ENCODE measurements at regions not wholly inside any gene's neighbourhood (a gene's known extent, or its start where the extent isn't known, plus 50 kb on each side); places are given as distances from the start of the nearest gene placed in this dataset.
A peak's percentile ranks its signal among the peaks of the same experiment; 100 is the strongest.

GRCh38 chr6:150739711-150740349 lies 125.7 kb upstream of the MTHFD1L start:
- Histone ChIP-seq H3K27me3 (ENCODE audit: control insufficient read depth, insufficient read depth, low read length) (no peaks in the 10 kb centered on the region), H3K4me1 (ENCODE audit: control insufficient read depth, insufficient read depth, low read length) (no peaks in the 10 kb centered on the region), H3K4me3 (ENCODE audit: low read depth, low read length) (no peak overlapping the region), H3K9me3 (ENCODE audit: control insufficient read depth, insufficient read depth, low read length) (no peaks in the 10 kb centered on the region), H3K27ac (ENCODE audit: low read depth, low read length) (no peak overlapping the region), H3K36me3 (ENCODE audit: control insufficient read depth, insufficient read depth, low read length) (no peaks in the 10 kb centered on the region), H3K9ac (ENCODE audit: low read depth, low read length) (no peak overlapping the region)

- no peak overlapping the region for H3K27ac ChIP-seq (ENCODE audit: low read depth, low read length)
- H3K27me3 ChIP-seq (ENCODE audit: control insufficient read depth, insufficient read depth, low read length): no peaks in the 10 kb centered on the region
- H3K4me1 ChIP-seq (ENCODE audit: control insufficient read depth, insufficient read depth, low read length): no peaks in the 10 kb centered on the region
- H3K9ac ChIP-seq (ENCODE audit: low read depth, low read length): no peak overlapping the region
- no peaks in the 10 kb centered on the region for H3K9me3 ChIP-seq (ENCODE audit: control insufficient read depth, insufficient read depth, low read length)
- H3K36me3 ChIP-seq (ENCODE audit: control insufficient read depth, insufficient read depth, low read length): no peaks in the 10 kb centered on the region
- H3K4me3 ChIP-seq (ENCODE audit: low read depth, low read length): no peak overlapping the region
These were observed 125.0 kb upstream of the MTHFD1L start for GRCh38 chr6:150740453-150740852.

- H3K9ac ChIP-seq (ENCODE audit: low read depth, low read length): no peak overlapping the region
- no peak overlapping the region for H3K27ac ChIP-seq (ENCODE audit: low read depth, low read length)
- no peaks in the 10 kb centered on the region for H3K27me3 ChIP-seq (ENCODE audit: control insufficient read depth, insufficient read depth, low read length)
- no peaks in the 10 kb centered on the region for H3K9me3 ChIP-seq (ENCODE audit: control insufficient read depth, insufficient read depth, low read length)
- H3K36me3 ChIP-seq (ENCODE audit: control insufficient read depth, insufficient read depth, low read length): no peaks in the 10 kb centered on the region
- H3K4me1 ChIP-seq (ENCODE audit: control insufficient read depth, insufficient read depth, low read length): no peaks in the 10 kb centered on the region
- no peak overlapping the region for H3K4me3 ChIP-seq (ENCODE audit: low read depth, low read length)
These were observed 123.8 kb upstream of the MTHFD1L start for GRCh38 chr6:150741633-150742200.

- H3K9me3 ChIP-seq (ENCODE audit: control insufficient read depth, insufficient read depth, low read length): no peaks in the 10 kb centered on the region
- no peaks in the 10 kb centered on the region for H3K27me3 ChIP-seq (ENCODE audit: control insufficient read depth, insufficient read depth, low read length)
- H3K4me1 ChIP-seq (ENCODE audit: control insufficient read depth, insufficient read depth, low read length): no peaks in the 10 kb centered on the region
- no peaks in the 10 kb centered on the region for H3K36me3 ChIP-seq (ENCODE audit: control insufficient read depth, insufficient read depth, low read length)
- no peak overlapping the region for H3K27ac ChIP-seq (ENCODE audit: low read depth, low read length)
- H3K4me3 ChIP-seq (ENCODE audit: low read depth, low read length): no peak overlapping the region
- no peak overlapping the region for H3K9ac ChIP-seq (ENCODE audit: low read depth, low read length)
These were observed 120.8 kb upstream of the MTHFD1L start for GRCh38 chr6:150744522-150745260.

- no peak overlapping the region for H3K9ac ChIP-seq (ENCODE audit: low read depth, low read length)
- H3K4me1 ChIP-seq (ENCODE audit: control insufficient read depth, insufficient read depth, low read length): no peaks in the 10 kb centered on the region
- H3K27ac ChIP-seq (ENCODE audit: low read depth, low read length): no peak overlapping the region
These were observed 119.6 kb upstream of the MTHFD1L start for GRCh38 chr6:150745896-150746295.

GRCh38 chr6:150747155-150747554 lies 118.3 kb upstream of the MTHFD1L start:
- Histone ChIP-seq H3K36me3 (ENCODE audit: control insufficient read depth, insufficient read depth, low read length) (no peaks in the 10 kb centered on the region), H3K27ac (ENCODE audit: low read depth, low read length) (no peak overlapping the region), H3K9me3 (ENCODE audit: control insufficient read depth, insufficient read depth, low read length) (no peaks in the 10 kb centered on the region), H3K9ac (ENCODE audit: low read depth, low read length) (no peak overlapping the region), H3K4me3 (ENCODE audit: low read depth, low read length) (no peak overlapping the region), H3K27me3 (ENCODE audit: control insufficient read depth, insufficient read depth, low read length) (no peaks in the 10 kb centered on the region), H3K4me1 (ENCODE audit: control insufficient read depth, insufficient read depth, low read length) (no peaks in the 10 kb centered on the region)

More at GRCh38 chr6:150745896-150746295, 119.6 kb upstream of the MTHFD1L start:
- H3K9me3 ChIP-seq (ENCODE audit: control insufficient read depth, insufficient read depth, low read length): no peaks in the 10 kb centered on the region
- no peaks in the 10 kb centered on the region for H3K36me3 ChIP-seq (ENCODE audit: control insufficient read depth, insufficient read depth, low read length)
- H3K4me3 ChIP-seq (ENCODE audit: low read depth, low read length): no peak overlapping the region
- no peaks in the 10 kb centered on the region for H3K27me3 ChIP-seq (ENCODE audit: control insufficient read depth, insufficient read depth, low read length)

GRCh38 chr6:150749091-150749670 lies 116.3 kb upstream of the MTHFD1L start:
- Histone ChIP-seq H3K4me3 (ENCODE audit: low read depth, low read length) (no peak overlapping the region), H3K9me3 (ENCODE audit: control insufficient read depth, insufficient read depth, low read length) (no peaks in the 10 kb centered on the region), H3K4me1 (ENCODE audit: control insufficient read depth, insufficient read depth, low read length) (peaks cover 11% of the 10 kb centered on the region)

GRCh38 chr6:150751296-150751695 lies 114.2 kb upstream of the MTHFD1L start:
- Histone ChIP-seq H3K9ac (ENCODE audit: low read depth, low read length) (no peak overlapping the region), H3K9me3 (ENCODE audit: control insufficient read depth, insufficient read depth, low read length) (no peaks in the 10 kb centered on the region), H3K4me3 (ENCODE audit: low read depth, low read length) (no peak overlapping the region), H3K4me1 (ENCODE audit: control insufficient read depth, insufficient read depth, low read length) (peaks cover 14% of the 10 kb centered on the region), H3K36me3 (ENCODE audit: control insufficient read depth, insufficient read depth, low read length) (no peaks in the 10 kb centered on the region), H3K27ac (ENCODE audit: low read depth, low read length) (no peak overlapping the region), H3K27me3 (ENCODE audit: control insufficient read depth, insufficient read depth, low read length) (peaks cover 13% of the 10 kb centered on the region; the same call in 1 of the 2 replicates)

More at GRCh38 chr6:150749091-150749670, 116.3 kb upstream of the MTHFD1L start:
- Histone ChIP-seq H3K27ac (ENCODE audit: low read depth, low read length) (no peak overlapping the region), H3K36me3 (ENCODE audit: control insufficient read depth, insufficient read depth, low read length) (no peaks in the 10 kb centered on the region), H3K27me3 (ENCODE audit: control insufficient read depth, insufficient read depth, low read length) (0 out of 2 replicates have a peak, but pooled peaks cover 4% of the 10 kb centered on the region), H3K9ac (ENCODE audit: low read depth, low read length) (no peak overlapping the region)

- Histone ChIP-seq H3K4me3 (ENCODE audit: low read depth, low read length) (no peak overlapping the region), H3K9ac (ENCODE audit: low read depth, low read length) (no peak overlapping the region), H3K27ac (ENCODE audit: low read depth, low read length) (no peak overlapping the region), H3K9me3 (ENCODE audit: control insufficient read depth, insufficient read depth, low read length) (no peaks in the 10 kb centered on the region), H3K36me3 (ENCODE audit: control insufficient read depth, insufficient read depth, low read length) (no peaks in the 10 kb centered on the region), H3K27me3 (ENCODE audit: control insufficient read depth, insufficient read depth, low read length) (peaks cover 13% of the 10 kb centered on the region; the same call in 1 of the 2 replicates), H3K4me1 (ENCODE audit: control insufficient read depth, insufficient read depth, low read length) (peaks cover 14% of the 10 kb centered on the region)
These were observed 113.1 kb upstream of the MTHFD1L start for GRCh38 chr6:150752409-150752808.

GRCh38 chr6:150753371-150754064 lies 112.0 kb upstream of the MTHFD1L start:
- Histone ChIP-seq H3K4me1 (ENCODE audit: control insufficient read depth, insufficient read depth, low read length) (peaks cover 14% of the 10 kb centered on the region), H3K9ac (ENCODE audit: low read depth, low read length) (no peak overlapping the region), H3K4me3 (ENCODE audit: low read depth, low read length) (peak overlapping the region; percentile 44), H3K36me3 (ENCODE audit: control insufficient read depth, insufficient read depth, low read length) (no peaks in the 10 kb centered on the region), H3K27me3 (ENCODE audit: control insufficient read depth, insufficient read depth, low read length) (peaks cover 13% of the 10 kb centered on the region; the same call in 1 of the 2 replicates), H3K27ac (ENCODE audit: low read depth, low read length) (peak overlapping the region; percentile 81), H3K9me3 (ENCODE audit: control insufficient read depth, insufficient read depth, low read length) (no peaks in the 10 kb centered on the region)

All from HUES48 (cell line).